ENCODE measurements at regions not wholly inside any gene's neighbourhood (a gene's known extent, or its start where the extent isn't known, plus 50 kb on each side); places are given as distances from the start of the nearest gene placed in this dataset.

DNA sequence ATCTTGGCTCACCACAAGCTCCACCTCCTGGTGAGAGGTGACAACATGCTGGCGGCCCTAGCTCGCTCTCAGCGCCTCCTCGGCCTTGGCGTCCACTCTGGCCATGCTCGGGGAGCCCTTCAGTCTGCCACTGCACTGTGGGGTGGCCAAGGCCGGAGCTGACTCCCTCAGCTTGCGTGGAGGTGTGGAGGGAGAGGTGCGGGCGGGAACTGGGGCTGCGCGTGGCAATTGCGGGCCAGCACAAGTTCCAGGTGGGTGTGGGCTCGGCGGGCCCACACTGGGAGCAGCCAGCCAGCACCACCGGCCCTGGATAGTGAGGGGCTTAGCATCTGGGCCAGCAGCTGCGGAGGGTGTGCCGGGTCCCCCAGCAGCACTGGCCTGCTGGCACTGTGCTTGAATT lies 275.7 kb upstream of the P2RY1 start:
- Mint-ChIP-seq H3K27ac (no peak overlapping the region), H3K27me3 (ENCODE audit: low read depth) (no peaks in the 10 kb centered on the region), H3K4me1 (no peaks in the 10 kb centered on the region), H3K4me3 (no peak overlapping the region), H3K9me3 (peaks cover 0 to 2% of the 10 kb centered on the region in 2 experiments; a peak in 3 of 5 replicates), H3K36me3 (ENCODE audit: insufficient read depth in 1 of 3, low read depth in 3 of 3) (peaks cover 0 to 5% (median 3%) of the 10 kb centered on the region in 3 experiments; a peak in 4 of 7 replicates)
- Histone ChIP-seq H3K23ac (ENCODE audit: insufficient read length, low read depth, low read length) (no peak overlapping the region), H4K20me1 (ENCODE audit: control insufficient read depth, insufficient read depth, insufficient read length) (no peaks in the 10 kb centered on the region), H3K4me2 (ENCODE audit: insufficient read depth, insufficient read length, low read length) (no peak overlapping the region), H3K14ac (ENCODE audit: insufficient read depth, low read length) (no peak overlapping the region), H2BK5ac (ENCODE audit: insufficient read length, low read length) (no peak overlapping the region), H3K9me3 (ENCODE audit: control insufficient read depth, low read depth, low read length) (no peaks in the 10 kb centered on the region), H3K4ac (ENCODE audit: low read depth, low read length) (no peak overlapping the region), H4K8ac (replicated peaks; ENCODE audit: insufficient read length, low read depth, low read length) (no peak overlapping the region), H3K56ac (ENCODE audit: insufficient read length, low read depth, low read length) (no peak overlapping the region), H3K27ac (ENCODE audit: insufficient read length, low read depth, low read length) (no peak overlapping the region), H4K5ac (ENCODE audit: insufficient read length, low read depth, low read length) (no peak overlapping the region), H2AFZ (ENCODE audit: low read length) (no peak overlapping the region), H3K4me1 (ENCODE audit: insufficient read depth, low read length) (no peaks in the 10 kb centered on the region), H3K79me2 (ENCODE audit: insufficient read depth, low read length) (no peaks in the 10 kb centered on the region), H3T11ph (ENCODE audit: low read length) (no peak overlapping the region), H3K9ac (ENCODE audit: extremely low read depth, insufficient read length, low read length) (no peak overlapping the region), H3K23me2 (ENCODE audit: insufficient read length, low read depth, low read length, poor library complexity, severe bottlenecking) (no peaks in the 10 kb centered on the region), H2AK5ac (ENCODE audit: insufficient read length, low read length) (no peak overlapping the region), H2BK15ac (ENCODE audit: low read depth, low read length) (no peak overlapping the region; the same call in 1 of the 2 replicates), H2BK12ac (ENCODE audit: insufficient read length, low read depth, low read length) (no peak overlapping the region), H4K91ac (ENCODE audit: insufficient read length, low read depth, low read length) (no peak overlapping the region), H3K27me3 (ENCODE audit: insufficient read depth, low read length) (no peaks in the 10 kb centered on the region), H3K79me1 (ENCODE audit: insufficient read depth, low read depth, low read length, poor library complexity, severe bottlenecking) (no peaks in the 10 kb centered on the region), H2BK20ac (ENCODE audit: low read depth, low read length, poor library complexity, severe bottlenecking) (no peak overlapping the region), H2BK120ac (ENCODE audit: low read depth, low read length, poor library complexity, severe bottlenecking) (no peak overlapping the region), H3K18ac (ENCODE audit: insufficient read length, low read depth, low read length) (no peak overlapping the region)
- no CpG with 5 or more reads among the region's 18 CpGs for WGBS (ENCODE audit: extremely low coverage, insufficient read length, low lambda C conversion rate)
- no peak for DNase-seq
- TF ChIP-seq, protein P1, sequence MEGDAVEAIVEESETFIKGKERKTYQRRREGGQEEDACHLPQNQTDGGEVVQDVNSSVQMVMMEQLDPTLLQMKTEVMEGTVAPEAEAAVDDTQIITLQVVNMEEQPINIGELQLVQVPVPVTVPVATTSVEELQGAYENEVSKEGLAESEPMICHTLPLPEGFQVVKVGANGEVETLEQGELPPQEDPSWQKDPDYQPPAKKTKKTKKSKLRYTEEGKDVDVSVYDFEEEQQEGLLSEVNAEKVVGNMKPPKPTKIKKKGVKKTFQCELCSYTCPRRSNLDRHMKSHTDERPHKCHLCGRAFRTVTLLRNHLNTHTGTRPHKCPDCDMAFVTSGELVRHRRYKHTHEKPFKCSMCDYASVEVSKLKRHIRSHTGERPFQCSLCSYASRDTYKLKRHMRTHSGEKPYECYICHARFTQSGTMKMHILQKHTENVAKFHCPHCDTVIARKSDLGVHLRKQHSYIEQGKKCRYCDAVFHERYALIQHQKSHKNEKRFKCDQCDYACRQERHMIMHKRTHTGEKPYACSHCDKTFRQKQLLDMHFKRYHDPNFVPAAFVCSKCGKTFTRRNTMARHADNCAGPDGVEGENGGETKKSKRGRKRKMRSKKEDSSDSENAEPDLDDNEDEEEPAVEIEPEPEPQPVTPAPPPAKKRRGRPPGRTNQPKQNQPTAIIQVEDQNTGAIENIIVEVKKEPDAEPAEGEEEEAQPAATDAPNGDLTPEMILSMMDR (conservative IDR thresholded peaks at IDR 0.05) = no peak

Data from H9 (cell line).